ENCODE measurements at regions not wholly inside any gene's neighbourhood (a gene's known extent, or its start where the extent isn't known, plus 50 kb on each side); places are given as distances from the start of the nearest gene placed in this dataset.

GRCh38 chr7:32206488-32206887 lies 136.3 kb upstream of the PDE1C start:
- TF ChIP-seq, protein P1, sequence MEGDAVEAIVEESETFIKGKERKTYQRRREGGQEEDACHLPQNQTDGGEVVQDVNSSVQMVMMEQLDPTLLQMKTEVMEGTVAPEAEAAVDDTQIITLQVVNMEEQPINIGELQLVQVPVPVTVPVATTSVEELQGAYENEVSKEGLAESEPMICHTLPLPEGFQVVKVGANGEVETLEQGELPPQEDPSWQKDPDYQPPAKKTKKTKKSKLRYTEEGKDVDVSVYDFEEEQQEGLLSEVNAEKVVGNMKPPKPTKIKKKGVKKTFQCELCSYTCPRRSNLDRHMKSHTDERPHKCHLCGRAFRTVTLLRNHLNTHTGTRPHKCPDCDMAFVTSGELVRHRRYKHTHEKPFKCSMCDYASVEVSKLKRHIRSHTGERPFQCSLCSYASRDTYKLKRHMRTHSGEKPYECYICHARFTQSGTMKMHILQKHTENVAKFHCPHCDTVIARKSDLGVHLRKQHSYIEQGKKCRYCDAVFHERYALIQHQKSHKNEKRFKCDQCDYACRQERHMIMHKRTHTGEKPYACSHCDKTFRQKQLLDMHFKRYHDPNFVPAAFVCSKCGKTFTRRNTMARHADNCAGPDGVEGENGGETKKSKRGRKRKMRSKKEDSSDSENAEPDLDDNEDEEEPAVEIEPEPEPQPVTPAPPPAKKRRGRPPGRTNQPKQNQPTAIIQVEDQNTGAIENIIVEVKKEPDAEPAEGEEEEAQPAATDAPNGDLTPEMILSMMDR (IDR thresholded peaks at IDR 0.05; ENCODE audit: poor library complexity, severe bottlenecking): no peak
- TF ChIP-seq SMC3 (conservative IDR thresholded peaks at IDR 0.05; ENCODE audit: poor library complexity): no peak
- TF ChIP-seq EZH2 (IDR thresholded peaks at IDR 0.05; ENCODE audit: borderline replicate concordance, insufficient read depth, low read length, poor library complexity, severe bottlenecking): no peak
- no peak for TF ChIP-seq EP300 (conservative IDR thresholded peaks at IDR 0.05; ENCODE audit: poor library complexity, severe bottlenecking)
- no peak for TF ChIP-seq TAF1 (IDR thresholded peaks at IDR 0.05; ENCODE audit: low read depth)
- TF ChIP-seq RAD21 (conservative IDR thresholded peaks at IDR 0.05): no peak

Data from neural cell (in vitro differentiated cells).